WTC11 (cell line): ENCODE measurements at regions not wholly inside any gene's neighbourhood (a gene's known extent, or its start where the extent isn't known, plus 50 kb on each side); places are given as distances from the start of the nearest gene placed in this dataset.
"Not testable (repeated sequence)": the region's sequence is repeated elsewhere in the genome, so short reads cannot be mapped to it uniquely, and the experiment has no call there.

Source experiments
- ATF1 ChIP-seq: sonication (generic); formaldehyde crosslinking; IDR thresholded peaks from 2 replicates; pipeline ENCODE4 v1.8.1; 2023; ENCODE audit warnings: mild to moderate bottlenecking, moderate library complexity, missing genetic modification reagents
- IRF2 ChIP-seq: sonication (generic); formaldehyde crosslinking; IDR thresholded peaks from 2 replicates; pipeline ENCODE4 v1.8.0; 2022; ENCODE audit warnings: low read depth, missing genetic modification reagents, borderline replicate concordance
- TEAD1 ChIP-seq: sonication (generic); formaldehyde crosslinking; IDR thresholded peaks from 2 replicates; pipeline ENCODE4 v1.8.0; 2022; ENCODE audit warnings: mild to moderate bottlenecking, missing genetic modification reagents
- TF ChIP-seq, protein P1 (sequence below): sonication (generic); formaldehyde crosslinking; conservative IDR thresholded peaks from 2 replicates; pipeline ENCODE4 v1.8.1; 2023; ENCODE audit warnings: mild to moderate bottlenecking, low read depth, missing genetic modification reagents, moderate library complexity
- TF ChIP-seq, protein P2 (sequence below): fragments of 200-600 bp; IDR thresholded peaks from 2 replicates; pipeline ENCODE4 v1.8.0; 2022; ENCODE audit warnings: antibody characterized with exemption
- TF ChIP-seq, protein P3 (sequence below): sonication (generic); formaldehyde crosslinking; IDR thresholded peaks from 2 replicates; pipeline ENCODE4 v1.8.0; 2022; ENCODE audit warnings: mild to moderate bottlenecking, missing genetic modification reagents
- TF ChIP-seq, protein P4 (sequence below): sonication (generic); formaldehyde crosslinking; IDR thresholded peaks from 2 replicates; pipeline ENCODE4 v1.8.1; 2023; ENCODE audit warnings: mild to moderate bottlenecking, missing genetic modification reagents

DNA sequence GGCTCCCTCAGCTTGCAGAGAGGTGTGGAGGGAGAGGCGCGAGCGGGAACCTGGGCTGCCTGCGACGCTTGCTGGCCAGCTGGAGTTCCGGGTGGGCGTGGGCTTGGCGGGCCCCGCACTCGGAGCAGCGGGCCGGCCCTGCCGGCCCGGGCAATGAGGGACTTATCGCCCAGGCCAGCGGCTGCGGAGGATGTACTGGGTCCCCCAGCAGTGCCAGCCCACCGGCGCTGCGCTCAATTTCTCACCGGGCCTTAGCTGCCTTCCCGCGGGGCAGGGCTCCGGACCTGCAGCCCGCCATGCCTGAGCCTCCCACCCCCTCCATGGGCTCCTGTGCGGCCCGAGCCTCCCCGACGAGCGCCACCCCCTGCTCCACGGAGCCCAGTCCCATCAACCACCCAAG lies 301.1 kb upstream of the TMTC4 start:
- TF ChIP-seq, protein P1, sequence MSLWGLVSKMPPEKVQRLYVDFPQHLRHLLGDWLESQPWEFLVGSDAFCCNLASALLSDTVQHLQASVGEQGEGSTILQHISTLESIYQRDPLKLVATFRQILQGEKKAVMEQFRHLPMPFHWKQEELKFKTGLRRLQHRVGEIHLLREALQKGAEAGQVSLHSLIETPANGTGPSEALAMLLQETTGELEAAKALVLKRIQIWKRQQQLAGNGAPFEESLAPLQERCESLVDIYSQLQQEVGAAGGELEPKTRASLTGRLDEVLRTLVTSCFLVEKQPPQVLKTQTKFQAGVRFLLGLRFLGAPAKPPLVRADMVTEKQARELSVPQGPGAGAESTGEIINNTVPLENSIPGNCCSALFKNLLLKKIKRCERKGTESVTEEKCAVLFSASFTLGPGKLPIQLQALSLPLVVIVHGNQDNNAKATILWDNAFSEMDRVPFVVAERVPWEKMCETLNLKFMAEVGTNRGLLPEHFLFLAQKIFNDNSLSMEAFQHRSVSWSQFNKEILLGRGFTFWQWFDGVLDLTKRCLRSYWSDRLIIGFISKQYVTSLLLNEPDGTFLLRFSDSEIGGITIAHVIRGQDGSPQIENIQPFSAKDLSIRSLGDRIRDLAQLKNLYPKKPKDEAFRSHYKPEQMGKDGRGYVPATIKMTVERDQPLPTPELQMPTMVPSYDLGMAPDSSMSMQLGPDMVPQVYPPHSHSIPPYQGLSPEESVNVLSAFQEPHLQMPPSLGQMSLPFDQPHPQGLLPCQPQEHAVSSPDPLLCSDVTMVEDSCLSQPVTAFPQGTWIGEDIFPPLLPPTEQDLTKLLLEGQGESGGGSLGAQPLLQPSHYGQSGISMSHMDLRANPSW (CRISPR knock-in tag) = not testable (repeated sequence)
- TF ChIP-seq, protein P2, sequence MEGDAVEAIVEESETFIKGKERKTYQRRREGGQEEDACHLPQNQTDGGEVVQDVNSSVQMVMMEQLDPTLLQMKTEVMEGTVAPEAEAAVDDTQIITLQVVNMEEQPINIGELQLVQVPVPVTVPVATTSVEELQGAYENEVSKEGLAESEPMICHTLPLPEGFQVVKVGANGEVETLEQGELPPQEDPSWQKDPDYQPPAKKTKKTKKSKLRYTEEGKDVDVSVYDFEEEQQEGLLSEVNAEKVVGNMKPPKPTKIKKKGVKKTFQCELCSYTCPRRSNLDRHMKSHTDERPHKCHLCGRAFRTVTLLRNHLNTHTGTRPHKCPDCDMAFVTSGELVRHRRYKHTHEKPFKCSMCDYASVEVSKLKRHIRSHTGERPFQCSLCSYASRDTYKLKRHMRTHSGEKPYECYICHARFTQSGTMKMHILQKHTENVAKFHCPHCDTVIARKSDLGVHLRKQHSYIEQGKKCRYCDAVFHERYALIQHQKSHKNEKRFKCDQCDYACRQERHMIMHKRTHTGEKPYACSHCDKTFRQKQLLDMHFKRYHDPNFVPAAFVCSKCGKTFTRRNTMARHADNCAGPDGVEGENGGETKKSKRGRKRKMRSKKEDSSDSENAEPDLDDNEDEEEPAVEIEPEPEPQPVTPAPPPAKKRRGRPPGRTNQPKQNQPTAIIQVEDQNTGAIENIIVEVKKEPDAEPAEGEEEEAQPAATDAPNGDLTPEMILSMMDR = not testable (repeated sequence)
- TF ChIP-seq, protein P3, sequence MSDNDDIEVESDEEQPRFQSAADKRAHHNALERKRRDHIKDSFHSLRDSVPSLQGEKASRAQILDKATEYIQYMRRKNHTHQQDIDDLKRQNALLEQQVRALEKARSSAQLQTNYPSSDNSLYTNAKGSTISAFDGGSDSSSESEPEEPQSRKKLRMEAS (CRISPR knock-in tag) = not testable (repeated sequence)
- TF ChIP-seq ATF1, TEAD1, IRF2 (CRISPR knock-in tag): not testable (repeated sequence)
- TF ChIP-seq, protein P4, sequence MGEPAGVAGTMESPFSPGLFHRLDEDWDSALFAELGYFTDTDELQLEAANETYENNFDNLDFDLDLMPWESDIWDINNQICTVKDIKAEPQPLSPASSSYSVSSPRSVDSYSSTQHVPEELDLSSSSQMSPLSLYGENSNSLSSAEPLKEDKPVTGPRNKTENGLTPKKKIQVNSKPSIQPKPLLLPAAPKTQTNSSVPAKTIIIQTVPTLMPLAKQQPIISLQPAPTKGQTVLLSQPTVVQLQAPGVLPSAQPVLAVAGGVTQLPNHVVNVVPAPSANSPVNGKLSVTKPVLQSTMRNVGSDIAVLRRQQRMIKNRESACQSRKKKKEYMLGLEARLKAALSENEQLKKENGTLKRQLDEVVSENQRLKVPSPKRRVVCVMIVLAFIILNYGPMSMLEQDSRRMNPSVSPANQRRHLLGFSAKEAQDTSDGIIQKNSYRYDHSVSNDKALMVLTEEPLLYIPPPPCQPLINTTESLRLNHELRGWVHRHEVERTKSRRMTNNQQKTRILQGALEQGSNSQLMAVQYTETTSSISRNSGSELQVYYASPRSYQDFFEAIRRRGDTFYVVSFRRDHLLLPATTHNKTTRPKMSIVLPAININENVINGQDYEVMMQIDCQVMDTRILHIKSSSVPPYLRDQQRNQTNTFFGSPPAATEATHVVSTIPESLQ (CRISPR knock-in tag) = not testable (repeated sequence)
